Panc1 (cell line): ENCODE measurements at regions not wholly inside any gene's neighbourhood (a gene's known extent, or its start where the extent isn't known, plus 50 kb on each side); places are given as distances from the start of the nearest gene placed in this dataset.

Experiments used
- ATAC-seq: fragments of 200-7000 bp; cut with Tn5 transposase; 2 replicates; pipeline ENCODE4 v1.9.1; 2020; ENCODE audit warnings: mild to moderate bottlenecking, moderate library complexity
- BruUV-seq: library from RNA; stranded (reverse); fragments of 400-500 nt; replicated peaks from 2 replicates; lab custom pipeline; 2021; lab: Mats Ljungman, UMichigan
- CTCF ChIA-PET: fragments of 300-600 bp; sonication (Branson Sonifier 250); formaldehyde crosslinking; loops from one replicate; lab custom pipeline; 2022; ENCODE audit warnings: antibody characterized with exemption; lab: Charles Lee
- POLR2A ChIA-PET: fragments of 300-600 bp; sonication (Branson Sonifier 250); formaldehyde crosslinking; loops from one replicate; lab custom pipeline; 2022; ENCODE audit warnings: antibody characterized with exemption; lab: Charles Lee
- DNase-seq: peaks from one replicate; pipeline ENCODE4 v3.0.0-alpha.2; 2010; ENCODE audit warnings: low read depth, low spot score
- H3K27ac ChIP-seq: 2 replicates; pipeline ENCODE4 v1.5.1; 2011; ENCODE audit warnings: mild to moderate bottlenecking, low read length, inconsistent platforms
- H3K27me3 ChIP-seq: fragments of 200-500 bp; sonication (Bioruptor generic); 2 replicates; pipeline ENCODE4 v1.6.0; 2014; ENCODE audit warnings: low read length, inconsistent platforms; ENCODE audit not compliant: control insufficient read depth, insufficient read depth
- H3K36me3 ChIP-seq: fragments of 200-500 bp; sonication (Bioruptor generic); 2 replicates; pipeline ENCODE4 v1.5.1; 2014; ENCODE audit warnings: inconsistent platforms, mild to moderate bottlenecking, low read length, moderate library complexity; ENCODE audit not compliant: control insufficient read depth, insufficient read depth
- H3K4me1 ChIP-seq: 2 replicates; pipeline ENCODE4 v1.5.1; 2011; ENCODE audit warnings: inconsistent platforms, mild to moderate bottlenecking, low read length, moderate library complexity; ENCODE audit not compliant: control insufficient read depth, insufficient read depth
- H3K4me3 ChIP-seq, 2 experiments: 2 replicates each; pipeline ENCODE4 v1.5.1; 2011 to 2012; ENCODE audit warnings: low read depth in 2 of 2, low read length in 2 of 2, mild to moderate bottlenecking in 2 of 2, inconsistent platforms in 1 of 2, moderate library complexity in 1 of 2
- H3K9me3 ChIP-seq: fragments of 200-500 bp; sonication (Bioruptor generic); 2 replicates; pipeline ENCODE4 v1.5.1; 2014; ENCODE audit warnings: low read depth, mild to moderate bottlenecking, inconsistent platforms, low read length, moderate library complexity; ENCODE audit not compliant: control insufficient read depth, insufficient read depth
- POLR2AphosphoS5 ChIP-seq: IDR thresholded peaks from 2 replicates; pipeline ENCODE4 v1.6.1; 2012; ENCODE audit warnings: mild to moderate bottlenecking, low read depth, low read length, moderate library complexity
- SIN3A ChIP-seq: IDR thresholded peaks from 2 replicates; pipeline ENCODE4 v1.6.1; 2012; ENCODE audit warnings: low read depth, mild to moderate bottlenecking, low read length, moderate library complexity, borderline replicate concordance; ENCODE audit not compliant: insufficient read depth
- TCF7L2 ChIP-seq: IDR thresholded peaks from 2 replicates; pipeline ENCODE4 v1.6.1; 2011; ENCODE audit warnings: mild to moderate bottlenecking, low read depth, low read length, inconsistent platforms
- in situ Hi-C: cut with HindIII; loops from 2 replicates; pipeline ENCODE4 v1.10.0; 2016; ENCODE audit warnings: low sequenced_read_pairs, low pct_unique_long_range_greater_than_20kb
- intact Hi-C: fragments of 100-400 bp; cut with micrococcal nuclease; formaldehyde crosslinking; loops from one replicate; pipeline ENCODE4 v1.10.0; 2022; ENCODE audit not compliant: unreplicated experiment
- TF ChIP-seq, protein P1 (sequence below), 2 experiments: IDR thresholded peaks; 2 replicates each; pipeline ENCODE4 v1.6.1; 2011 to 2012; ENCODE audit warnings: low read depth in 2 of 2, control low read depth in 1 of 2, low read length in 1 of 2, mild to moderate bottlenecking in 1 of 2, moderate library complexity in 1 of 2; ENCODE audit not compliant: insufficient read depth in 1 of 2
- TF ChIP-seq, protein P2 (sequence below): fragments of 450-650 bp; IDR thresholded peaks from 2 replicates; pipeline ENCODE4 v1.5.1; 2017; ENCODE audit warnings: mild to moderate bottlenecking

DNA sequence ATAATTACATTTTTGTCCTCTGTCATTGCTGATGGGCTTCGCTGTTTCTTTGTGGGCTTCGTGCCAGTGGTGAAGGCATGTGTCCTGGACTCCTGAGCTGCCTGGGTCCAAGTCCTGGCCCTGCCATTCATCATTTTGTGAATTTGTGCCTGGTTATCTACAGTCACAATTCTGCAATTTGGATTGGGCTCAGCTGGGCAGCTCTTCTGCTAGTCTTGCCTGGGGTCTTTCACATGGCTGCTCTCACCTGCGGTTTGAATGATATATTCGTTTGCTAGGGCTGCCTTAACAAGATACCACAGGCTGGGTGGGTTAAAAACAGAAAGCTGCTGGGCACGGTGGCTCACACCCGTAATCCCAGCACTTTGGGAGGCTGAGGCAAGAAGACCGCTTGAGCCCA, 192.7 kb upstream of the IER5L start:
- CTCF ChIA-PET = no interaction called here
- no peak for TF ChIP-seq POLR2AphosphoS5
- no peak for TF ChIP-seq TCF7L2
- TF ChIP-seq SIN3A = no peak
- intact Hi-C loops (no loop called here), in situ Hi-C loops (no loop called here)
- ATAC-seq (no peak), DNase-seq (no peak)
- no TSS peak for BruUV-seq
- Histone ChIP-seq H3K4me3 (no peak overlapping the region), H3K36me3 (no peaks in the 10 kb centered on the region), H3K9me3 (peaks cover 3% of the 10 kb centered on the region; the same call in 1 of the 2 replicates), H3K27me3 (no peaks in the 10 kb centered on the region), H3K27ac (no peak overlapping the region), H3K4me1 (no peaks in the 10 kb centered on the region)
- POLR2A ChIA-PET = no interaction called here

DNA sequence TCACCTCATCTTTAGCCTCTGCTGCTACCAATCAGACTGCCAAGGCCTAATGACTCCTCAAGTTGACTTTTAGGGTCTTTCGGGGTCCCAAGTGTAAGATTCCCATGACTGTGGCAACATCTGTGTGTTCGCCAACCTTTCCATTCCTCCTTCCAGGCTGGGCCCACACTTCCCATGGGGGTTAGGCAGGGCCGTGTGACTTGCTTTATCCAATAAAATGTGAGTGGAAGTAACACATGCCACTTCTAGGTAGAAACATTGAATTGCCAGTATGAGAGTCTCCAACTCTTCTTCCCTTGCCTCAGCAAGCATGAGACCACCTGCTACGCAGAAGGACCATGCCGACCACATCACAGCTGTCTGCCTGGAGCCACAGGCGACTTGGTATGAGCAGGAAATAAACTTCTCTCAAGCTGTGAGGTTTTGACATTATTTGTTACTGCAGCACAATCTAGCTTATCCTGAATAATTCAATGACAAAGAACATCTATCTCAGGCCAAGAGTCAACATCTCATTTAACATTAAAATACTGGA, 190.4 kb upstream of the IER5L start:
- Histone ChIP-seq H3K36me3 (no peaks in the 10 kb centered on the region), H3K27ac (no peak overlapping the region), H3K9me3 (peaks cover 3% of the 10 kb centered on the region; the same call in 1 of the 2 replicates), H3K27me3 (no peaks in the 10 kb centered on the region), H3K4me1 (no peaks in the 10 kb centered on the region), H3K4me3 (no peak overlapping the region)
- ATAC-seq (no peak), DNase-seq (no peak)
- ChIA-PET CTCF (no interaction called here), POLR2A (interaction anchor here (0.7 kb wide), 1 partner anchor 222 kb away, joined by 4 read pairs; no protein-coding TSS in a partner anchor)
- no peak for TF ChIP-seq SIN3A
- TF ChIP-seq POLR2AphosphoS5 = no peak
- TF ChIP-seq, protein P1, sequence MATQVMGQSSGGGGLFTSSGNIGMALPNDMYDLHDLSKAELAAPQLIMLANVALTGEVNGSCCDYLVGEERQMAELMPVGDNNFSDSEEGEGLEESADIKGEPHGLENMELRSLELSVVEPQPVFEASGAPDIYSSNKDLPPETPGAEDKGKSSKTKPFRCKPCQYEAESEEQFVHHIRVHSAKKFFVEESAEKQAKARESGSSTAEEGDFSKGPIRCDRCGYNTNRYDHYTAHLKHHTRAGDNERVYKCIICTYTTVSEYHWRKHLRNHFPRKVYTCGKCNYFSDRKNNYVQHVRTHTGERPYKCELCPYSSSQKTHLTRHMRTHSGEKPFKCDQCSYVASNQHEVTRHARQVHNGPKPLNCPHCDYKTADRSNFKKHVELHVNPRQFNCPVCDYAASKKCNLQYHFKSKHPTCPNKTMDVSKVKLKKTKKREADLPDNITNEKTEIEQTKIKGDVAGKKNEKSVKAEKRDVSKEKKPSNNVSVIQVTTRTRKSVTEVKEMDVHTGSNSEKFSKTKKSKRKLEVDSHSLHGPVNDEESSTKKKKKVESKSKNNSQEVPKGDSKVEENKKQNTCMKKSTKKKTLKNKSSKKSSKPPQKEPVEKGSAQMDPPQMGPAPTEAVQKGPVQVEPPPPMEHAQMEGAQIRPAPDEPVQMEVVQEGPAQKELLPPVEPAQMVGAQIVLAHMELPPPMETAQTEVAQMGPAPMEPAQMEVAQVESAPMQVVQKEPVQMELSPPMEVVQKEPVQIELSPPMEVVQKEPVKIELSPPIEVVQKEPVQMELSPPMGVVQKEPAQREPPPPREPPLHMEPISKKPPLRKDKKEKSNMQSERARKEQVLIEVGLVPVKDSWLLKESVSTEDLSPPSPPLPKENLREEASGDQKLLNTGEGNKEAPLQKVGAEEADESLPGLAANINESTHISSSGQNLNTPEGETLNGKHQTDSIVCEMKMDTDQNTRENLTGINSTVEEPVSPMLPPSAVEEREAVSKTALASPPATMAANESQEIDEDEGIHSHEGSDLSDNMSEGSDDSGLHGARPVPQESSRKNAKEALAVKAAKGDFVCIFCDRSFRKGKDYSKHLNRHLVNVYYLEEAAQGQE (IDR thresholded peaks at IDR 0.05; ENCODE audit: insufficient read depth in 1 of 2, low read depth in 2 of 2, low read length in 1 of 2) = no peak
- TF ChIP-seq, protein P2, sequence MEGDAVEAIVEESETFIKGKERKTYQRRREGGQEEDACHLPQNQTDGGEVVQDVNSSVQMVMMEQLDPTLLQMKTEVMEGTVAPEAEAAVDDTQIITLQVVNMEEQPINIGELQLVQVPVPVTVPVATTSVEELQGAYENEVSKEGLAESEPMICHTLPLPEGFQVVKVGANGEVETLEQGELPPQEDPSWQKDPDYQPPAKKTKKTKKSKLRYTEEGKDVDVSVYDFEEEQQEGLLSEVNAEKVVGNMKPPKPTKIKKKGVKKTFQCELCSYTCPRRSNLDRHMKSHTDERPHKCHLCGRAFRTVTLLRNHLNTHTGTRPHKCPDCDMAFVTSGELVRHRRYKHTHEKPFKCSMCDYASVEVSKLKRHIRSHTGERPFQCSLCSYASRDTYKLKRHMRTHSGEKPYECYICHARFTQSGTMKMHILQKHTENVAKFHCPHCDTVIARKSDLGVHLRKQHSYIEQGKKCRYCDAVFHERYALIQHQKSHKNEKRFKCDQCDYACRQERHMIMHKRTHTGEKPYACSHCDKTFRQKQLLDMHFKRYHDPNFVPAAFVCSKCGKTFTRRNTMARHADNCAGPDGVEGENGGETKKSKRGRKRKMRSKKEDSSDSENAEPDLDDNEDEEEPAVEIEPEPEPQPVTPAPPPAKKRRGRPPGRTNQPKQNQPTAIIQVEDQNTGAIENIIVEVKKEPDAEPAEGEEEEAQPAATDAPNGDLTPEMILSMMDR = no peak
- no peak for TF ChIP-seq TCF7L2
- intact Hi-C loops = no loop called here
- BruUV-seq = no TSS peak
- in situ Hi-C loops = no loop called here

DNA sequence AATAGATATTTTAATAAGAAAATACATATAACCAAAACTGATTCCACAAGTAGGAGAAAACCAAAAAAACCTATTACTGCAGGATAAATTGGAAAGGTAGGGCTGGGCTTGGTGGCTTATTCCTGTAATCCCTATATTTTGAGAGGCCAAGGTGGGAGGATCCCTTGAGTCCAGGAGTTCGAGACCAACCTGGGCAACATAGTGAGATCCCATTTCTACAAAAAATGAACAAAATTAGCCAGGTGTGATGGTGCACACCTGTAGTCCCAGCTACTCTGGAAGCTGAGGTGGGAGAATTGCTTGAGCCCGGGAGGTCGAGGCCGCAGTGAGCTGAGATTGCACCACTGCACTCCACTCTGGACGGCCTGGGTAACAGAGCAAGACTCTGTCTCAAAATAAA, 189.2 kb upstream of the IER5L start:
- TF ChIP-seq SIN3A (no peak), TCF7L2 (no peak), POLR2AphosphoS5 (no peak)
- TF ChIP-seq, protein P2 = no peak
- TF ChIP-seq, protein P1 (IDR thresholded peaks at IDR 0.05; ENCODE audit: insufficient read depth in 1 of 2, low read depth in 2 of 2, low read length in 1 of 2) = no peak
- DNase-seq = no peak
- in situ Hi-C loops = no loop called here
- Histone ChIP-seq H3K27ac (no peak overlapping the region), H3K4me1 (peaks cover 4% of the 10 kb centered on the region), H3K9me3 (peaks cover 3% of the 10 kb centered on the region; the same call in 1 of the 2 replicates), H3K4me3 (no peak overlapping the region), H3K27me3 (no peaks in the 10 kb centered on the region), H3K36me3 (no peaks in the 10 kb centered on the region)
- POLR2A ChIA-PET = no interaction called here
- ATAC-seq = no peak
- no TSS peak for BruUV-seq
- intact Hi-C loops = no loop called here
- CTCF ChIA-PET = no interaction called here
